ENCODE measurements at regions not wholly inside any gene's neighbourhood (a gene's known extent, or its start where the extent isn't known, plus 50 kb on each side); places are given as distances from the start of the nearest gene placed in this dataset.
A peak's percentile ranks its signal among the peaks of the same experiment; 100 is the strongest.
"Not testable (repeated sequence)": the region's sequence is repeated elsewhere in the genome, so short reads cannot be mapped to it uniquely, and the experiment has no call there.

DNA sequence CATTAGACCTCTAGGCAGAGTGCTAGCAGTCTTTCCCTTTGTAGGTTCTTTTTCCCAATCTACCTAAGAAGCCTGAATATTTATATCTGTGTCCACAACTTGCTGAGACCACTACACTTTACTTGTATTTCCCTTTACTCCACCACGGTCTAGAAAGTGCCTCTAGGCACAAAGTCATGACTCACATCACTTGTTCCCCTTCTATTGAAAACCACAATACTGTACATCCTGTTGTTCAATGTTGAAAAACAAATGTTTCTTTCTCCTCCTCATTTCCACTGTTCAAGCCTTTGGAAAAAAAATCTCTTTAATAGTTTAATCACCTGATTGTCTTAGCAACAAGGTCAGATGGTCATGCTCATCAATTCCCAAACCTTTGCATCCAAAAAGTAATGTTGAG, 326.7 kb downstream of the GUCY2F start:
- DNase-seq = no peak

DNA sequence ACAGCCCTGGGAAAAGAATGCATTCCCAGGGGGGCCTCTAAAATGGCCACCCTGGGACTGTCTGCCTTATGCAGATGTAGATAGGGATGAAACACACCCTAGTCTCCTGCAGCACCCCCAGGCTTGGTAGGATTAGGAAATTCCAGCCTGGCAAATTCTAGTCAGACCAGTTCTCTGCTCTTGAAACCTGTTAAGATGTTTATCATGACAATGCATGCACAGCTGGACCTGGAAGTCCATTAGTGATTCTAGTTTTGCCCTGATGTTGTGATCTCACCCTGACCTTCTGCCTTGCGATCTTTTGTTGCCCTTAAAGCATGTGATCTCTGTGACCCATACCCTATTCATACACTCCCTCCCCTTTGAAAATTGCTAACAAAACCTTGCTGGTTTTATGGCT, 337.7 kb downstream of the GUCY2F start:
- DNase-seq = not testable (repeated sequence)

DNA sequence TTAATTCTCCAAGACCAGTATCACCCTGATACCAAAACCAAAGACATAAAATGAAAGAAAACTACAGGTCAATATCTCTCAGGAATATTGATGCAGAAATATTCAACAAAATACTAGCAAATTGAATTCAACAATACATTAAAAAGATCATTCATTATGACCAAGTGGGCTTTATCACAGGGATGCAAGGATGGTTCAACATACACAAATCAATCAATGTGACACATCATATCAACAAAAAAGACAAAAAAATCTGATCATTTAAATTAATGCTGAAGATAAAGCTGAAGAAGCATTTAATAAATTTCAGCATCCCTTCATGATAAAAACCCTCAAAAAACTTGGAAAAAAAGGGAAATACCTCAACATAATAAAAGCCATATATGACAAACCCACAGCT, 341.4 kb downstream of the GUCY2F start:
- no peak for DNase-seq

DNA sequence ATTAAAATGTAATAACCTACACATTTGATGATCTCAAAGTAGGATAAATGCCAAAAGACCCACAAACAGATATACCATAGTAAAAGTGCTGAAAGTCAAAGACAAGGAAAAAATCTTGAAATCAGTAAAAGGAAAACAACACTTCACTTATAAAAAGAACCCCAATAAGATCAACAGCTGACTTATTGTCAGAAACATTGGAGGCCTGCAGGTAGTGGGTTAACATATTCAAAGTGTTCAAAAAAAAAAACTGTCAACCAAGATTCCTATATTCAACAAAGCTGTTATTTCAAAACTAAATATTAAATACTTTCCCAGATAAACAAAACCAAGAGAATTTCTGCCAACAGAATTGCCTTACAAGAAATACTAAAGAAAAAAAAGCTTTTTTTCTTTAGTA, 347.1 kb downstream of the GUCY2F start:
- no peak for DNase-seq

DNA sequence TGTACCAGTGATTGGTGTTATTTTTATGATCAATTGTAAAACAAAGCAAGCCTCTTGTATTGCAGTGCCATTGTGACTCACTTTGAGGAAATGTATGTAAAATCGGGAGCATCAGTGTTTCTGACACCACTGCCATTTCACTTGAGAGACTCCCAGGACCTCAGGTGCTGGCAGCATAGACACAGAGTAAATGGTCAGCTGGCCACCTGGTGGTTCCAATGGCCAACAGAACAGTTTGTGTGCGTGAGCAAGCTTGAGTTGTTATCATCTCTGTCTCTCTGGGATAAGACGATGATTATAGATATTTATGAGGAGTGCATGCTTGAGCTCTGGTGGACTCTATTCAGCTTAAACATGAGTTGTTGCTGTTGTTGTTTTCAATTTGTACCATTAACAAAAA, 356.6 kb downstream of the GUCY2F start:
- no peak for DNase-seq

DNA sequence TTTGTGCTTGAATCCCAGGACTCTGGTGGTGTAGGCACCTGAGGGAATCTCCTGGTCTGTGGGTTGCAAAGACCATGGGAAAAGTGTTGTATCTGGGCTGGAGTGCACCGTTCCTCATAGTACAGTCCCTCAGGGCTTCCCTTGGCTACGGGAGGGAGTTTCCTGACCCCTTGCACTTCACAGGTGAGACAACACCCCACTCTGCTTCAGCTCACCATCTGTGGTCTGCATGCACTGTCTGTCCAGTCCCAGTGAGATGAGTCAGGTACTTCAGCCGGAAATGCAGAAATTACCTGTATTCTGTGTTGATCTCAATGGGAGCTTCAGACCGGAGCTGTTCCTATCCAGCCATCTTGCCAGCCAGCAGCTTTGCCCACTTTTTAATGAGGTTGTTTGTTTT, 353.0 kb upstream of the IRS4 start:
- DNase-seq = no peak

DNA sequence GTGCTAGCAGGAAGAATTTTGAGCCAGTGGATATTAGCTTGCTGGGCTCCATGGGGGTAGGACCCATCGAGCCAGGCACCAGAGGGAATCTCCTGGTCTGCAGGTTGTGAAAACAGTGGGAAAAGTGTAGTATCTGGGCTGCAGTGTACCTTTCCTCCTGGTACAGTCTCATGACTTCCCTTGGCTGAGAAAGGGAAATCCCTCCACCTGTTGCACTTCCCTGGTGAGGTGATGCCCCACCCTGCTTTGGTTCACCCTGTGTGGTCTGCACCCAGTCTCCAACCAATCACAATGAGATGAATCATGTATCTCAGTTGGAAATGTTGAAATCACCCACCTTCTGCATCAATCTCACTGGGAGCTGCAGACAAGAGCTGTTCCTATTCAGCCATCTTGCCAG, 341.4 kb upstream of the IRS4 start:
- no peak for DNase-seq

DNA sequence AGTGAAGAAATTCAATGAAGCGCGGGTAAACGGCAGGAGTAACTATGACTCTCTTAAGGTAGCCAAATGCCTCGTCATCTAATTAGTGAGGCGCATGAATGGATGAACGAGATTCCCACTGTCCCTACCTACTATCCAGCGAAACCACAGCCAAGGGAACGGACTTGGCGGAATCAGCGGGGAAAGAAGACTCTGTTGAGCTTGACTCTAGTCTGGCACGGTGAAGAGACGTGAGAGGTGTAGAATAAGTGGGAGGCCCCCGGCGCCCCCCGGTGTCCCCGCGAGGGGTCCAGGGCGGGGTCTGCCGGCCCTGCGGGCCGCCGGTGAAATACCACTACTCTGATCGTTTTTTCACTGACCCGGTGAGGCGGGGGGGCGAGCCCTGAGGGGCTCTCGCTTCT, 317.8 kb upstream of the IRS4 start:
- DNase-seq = peak; percentile 17

DNA sequence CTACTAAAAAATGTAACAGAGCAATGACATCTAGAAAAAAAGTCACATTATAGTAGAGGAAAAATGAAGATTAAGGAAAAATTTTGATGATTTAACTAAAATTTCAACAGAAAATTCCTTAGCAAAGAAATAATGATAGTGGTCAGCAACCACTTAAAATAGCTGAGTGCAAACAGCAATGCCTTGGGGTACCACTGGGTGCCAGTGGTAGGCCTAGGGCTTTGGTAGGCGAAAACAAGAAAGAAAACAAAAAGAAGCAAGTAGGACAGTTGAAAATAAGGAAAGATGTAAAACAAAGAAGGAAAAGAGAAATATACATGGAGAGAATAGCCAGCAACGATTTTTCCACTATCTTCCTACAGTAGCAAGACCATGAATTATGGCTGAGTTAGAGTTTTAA, 313.5 kb upstream of the IRS4 start:
- DNase-seq = no peak

DNA sequence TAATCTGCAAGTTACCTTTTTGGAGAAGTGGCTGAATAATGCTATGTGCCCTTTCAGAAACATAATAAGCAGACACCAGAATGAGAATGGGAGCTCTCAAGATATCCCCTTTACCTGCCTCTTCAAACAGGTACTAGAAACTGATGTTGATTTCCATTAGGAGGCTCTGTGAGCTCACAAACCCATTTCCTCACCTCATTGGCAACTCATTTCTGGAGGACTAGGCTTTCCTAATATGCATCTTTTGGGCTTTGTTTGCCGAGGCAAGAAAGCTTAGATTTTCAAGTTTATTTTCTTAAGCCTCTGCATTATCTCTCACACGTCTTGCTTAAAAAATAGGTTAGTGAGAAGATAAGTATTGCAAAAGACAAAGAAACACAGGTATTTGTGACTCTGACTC, 313.1 kb upstream of the IRS4 start:
- DNase-seq = no peak

DNA sequence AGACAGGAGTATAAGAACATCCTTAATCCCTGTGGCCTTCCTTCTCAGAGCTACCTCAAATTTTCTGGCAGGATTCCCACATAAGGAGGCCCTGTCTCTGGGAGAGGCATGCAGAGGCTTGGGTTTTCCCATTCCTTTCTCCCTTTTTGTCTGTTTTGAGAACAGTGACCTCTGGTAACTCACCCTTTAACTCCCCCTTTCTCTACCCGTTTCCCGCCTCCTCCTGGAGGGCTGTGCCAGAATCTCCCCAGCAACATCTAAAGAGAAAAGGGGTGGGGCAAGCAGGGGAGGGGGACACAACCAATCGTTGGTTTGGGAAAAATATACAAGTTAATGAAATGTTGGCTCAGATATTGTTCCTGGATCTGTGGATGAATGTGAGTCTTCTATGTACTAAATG, 303.7 kb upstream of the IRS4 start:
- DNase-seq = no peak

DNA sequence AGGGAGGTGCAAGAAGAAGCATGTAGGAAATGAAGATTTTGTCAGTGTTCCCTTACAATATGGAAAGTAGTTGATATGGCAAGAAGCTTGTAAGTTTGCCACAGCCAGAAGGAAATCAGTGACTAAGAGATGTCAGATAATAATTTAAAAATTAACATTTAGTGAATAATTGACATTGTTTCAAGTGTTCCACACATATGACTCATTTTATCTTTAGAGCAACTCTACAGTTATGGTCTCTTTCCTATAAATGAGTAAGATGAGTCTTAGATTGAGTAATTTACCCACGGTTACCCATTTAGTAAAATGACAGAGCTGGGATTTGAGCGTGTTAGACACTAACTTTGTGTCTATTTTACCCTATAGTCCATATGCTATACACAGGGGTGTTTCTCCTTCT, 300.3 kb upstream of the IRS4 start:
- peak; percentile 16 for DNase-seq

DNA sequence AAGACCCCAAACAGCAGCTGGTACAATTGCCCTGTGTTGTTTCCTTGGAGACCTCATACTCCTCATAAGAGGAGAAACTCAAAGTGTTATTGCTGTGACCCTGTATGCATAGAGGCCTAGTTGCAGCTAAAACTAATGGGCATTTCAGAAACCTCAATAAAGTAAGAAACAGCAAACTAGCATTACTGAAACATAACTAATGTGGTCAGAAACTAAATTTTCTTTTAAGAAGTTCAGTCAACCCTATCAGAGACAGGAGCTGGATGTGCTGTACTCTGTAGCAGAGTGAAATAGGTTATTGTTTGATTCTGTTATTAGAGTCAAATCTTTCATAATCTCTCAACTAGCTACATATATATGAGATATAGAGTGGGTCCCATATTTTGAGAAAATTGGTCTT, 257.5 kb upstream of the IRS4 start:
- no peak for DNase-seq

DNA sequence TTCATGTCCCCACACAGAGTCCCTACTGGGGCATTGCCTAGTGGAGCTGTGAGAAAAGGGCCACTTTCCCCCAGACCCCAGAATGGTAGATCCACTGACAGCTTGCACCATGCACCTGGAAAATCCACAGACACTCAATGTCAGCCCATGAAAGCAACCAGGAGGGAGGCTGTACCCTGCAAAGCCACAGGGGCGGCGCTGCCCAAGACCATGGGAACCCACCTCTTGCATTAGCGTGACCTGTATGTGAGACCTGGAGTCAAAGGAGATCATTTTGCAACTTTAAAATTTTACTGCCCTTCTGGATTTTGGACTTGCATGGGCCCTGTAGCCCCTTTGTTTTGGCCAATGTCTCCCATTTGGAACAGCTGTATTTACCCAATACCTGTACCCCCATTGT, 236.5 kb upstream of the IRS4 start:
- DNase-seq = not testable (repeated sequence)

DNA sequence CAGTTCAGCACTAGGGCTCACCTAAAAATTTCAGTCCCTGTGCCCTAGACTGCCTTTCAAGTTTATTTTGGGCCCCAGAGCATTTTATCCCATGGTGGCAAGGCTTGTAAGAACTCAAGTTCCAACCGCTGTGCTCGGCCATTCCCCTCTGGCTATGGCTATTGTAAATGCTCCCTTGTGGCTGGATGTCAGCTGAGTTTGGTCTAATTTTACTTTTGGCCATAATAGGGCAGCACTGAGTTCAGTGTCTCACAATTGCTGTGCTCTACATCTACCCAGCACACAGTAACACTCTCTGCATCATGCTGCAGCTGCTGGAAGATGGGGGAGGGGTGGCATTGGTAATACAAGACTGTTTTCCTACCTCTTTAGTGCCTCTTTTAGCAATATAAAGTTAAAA, 210.8 kb upstream of the IRS4 start:
- no peak for DNase-seq

DNA sequence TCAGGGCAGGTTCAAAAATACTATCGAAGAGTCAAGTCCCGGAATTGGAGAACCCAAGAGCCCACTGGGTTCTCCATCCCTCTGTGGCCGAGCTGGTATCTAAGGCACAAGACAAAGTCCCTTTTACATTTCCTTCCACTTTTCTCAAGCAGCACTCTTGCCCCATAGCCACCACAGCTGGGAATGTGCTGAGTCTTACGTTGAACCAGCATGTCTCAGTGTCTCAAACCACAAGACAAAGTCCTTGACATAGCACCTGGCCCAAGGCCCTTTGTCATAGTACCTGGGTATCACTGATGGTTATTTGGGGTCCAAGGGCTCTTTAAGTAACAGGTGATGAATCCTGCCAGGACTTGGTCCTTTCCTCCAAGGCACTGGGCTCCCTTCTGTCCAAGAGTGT, 210.2 kb upstream of the IRS4 start:
- no peak for DNase-seq

DNA sequence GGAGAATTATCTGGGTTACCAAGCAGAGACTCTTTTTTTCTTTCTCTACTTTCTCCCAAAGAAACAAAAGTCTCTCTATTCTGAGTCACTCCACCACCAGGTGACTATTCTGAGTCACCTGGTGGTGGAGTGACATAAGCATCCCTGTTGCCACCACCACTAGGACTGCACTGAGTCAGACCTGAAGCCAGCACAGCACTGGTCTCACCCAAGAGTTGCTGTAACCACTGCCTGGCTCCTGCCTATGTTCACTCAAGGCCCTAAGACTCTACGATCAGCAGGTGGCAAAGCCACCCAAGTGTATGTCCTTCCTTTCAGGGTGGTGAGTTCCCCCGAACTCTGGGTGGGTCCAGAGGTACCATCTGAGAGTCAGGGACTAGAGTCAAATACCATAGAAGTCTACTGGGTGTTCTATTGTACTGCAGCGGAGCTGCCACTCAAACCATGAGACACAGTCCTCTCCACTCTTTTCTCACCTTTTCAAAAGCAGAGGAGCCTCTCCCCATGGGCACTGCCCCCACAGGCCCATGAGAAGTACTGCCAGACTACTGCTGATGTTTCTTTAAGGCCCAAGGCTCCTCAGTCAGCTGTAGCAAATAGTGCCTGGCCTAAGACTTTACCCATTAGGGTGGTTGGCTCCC, 209.6 kb upstream of the IRS4 start:
- no peak for DNase-seq

DNA sequence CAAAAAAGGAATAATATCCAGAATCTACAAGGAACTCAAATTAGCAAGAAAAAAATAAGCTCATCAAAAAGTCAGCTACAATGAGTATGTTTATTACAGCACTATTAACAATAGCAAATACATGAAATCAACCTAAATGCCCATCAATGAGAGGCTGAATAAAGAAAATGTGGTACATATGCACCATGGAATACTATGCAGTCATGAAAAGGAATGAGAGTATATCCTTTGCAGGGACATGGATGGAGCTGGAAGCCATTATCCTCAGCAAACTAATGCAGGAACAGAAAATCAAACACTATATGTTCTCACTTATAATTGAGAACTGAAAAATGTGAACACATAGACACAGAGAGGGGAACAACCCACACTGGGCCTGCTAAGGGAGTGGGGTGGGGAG, 178.4 kb upstream of the IRS4 start:
- DNase-seq = no peak

DNA sequence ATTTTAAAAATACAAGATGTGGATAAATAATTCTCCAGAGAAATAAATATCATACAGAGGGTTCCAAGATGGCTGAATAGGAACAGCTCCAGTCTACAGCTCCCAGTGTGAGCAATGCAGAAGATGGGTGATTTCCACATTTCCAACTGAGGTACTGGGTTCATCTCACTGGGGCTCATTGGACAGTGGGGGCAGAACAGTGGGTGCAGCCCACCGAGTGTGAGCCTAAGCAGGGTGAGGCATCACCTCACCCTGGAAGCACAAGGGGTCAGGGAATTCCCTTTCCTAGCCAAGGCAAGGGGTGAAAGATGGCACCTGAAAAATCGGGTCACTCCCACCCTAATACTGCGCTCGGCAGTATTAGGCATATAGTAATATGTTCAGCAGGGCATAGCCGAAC, 167.5 kb upstream of the IRS4 start:
- not testable (repeated sequence) for DNase-seq

DNA sequence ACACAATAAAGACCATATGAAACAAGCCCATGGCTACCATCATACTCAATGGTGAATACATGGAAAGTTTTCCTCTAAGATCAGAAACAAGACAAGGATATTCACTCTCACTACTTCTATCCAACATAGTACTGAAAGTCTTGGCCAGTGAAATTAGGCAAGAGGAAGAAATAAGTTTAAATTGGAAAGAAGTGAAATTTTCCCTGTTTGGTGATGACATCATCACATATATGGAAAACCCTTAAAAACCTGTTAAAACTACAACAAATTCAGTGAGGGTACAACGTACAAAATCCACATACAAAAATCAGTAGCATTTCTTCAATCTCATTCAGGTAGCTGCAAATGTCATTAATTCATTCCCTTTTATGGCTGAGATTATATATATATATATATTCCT, 164.0 kb upstream of the IRS4 start:
- no peak for DNase-seq

DNA sequence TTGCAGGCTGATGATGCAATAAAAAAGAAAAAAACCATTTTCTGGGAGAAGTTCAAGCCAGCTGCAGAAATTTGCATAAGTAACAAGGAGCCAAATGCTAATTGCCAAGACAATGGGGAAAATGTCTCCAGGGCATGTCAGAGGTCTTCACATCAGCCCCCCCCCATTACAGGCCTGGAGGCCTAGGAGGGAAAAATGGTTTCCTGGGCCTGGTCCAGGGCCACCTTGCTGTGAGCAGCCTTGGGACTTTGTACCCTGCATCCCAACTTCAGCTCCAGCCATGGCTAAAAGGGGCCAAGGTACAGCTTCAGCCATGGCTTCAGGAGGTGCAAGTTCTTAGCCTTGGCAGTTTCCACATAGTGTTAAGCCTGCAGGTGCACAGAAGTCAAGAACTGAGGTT, 160.0 kb upstream of the IRS4 start:
- not testable (repeated sequence) for DNase-seq

DNA sequence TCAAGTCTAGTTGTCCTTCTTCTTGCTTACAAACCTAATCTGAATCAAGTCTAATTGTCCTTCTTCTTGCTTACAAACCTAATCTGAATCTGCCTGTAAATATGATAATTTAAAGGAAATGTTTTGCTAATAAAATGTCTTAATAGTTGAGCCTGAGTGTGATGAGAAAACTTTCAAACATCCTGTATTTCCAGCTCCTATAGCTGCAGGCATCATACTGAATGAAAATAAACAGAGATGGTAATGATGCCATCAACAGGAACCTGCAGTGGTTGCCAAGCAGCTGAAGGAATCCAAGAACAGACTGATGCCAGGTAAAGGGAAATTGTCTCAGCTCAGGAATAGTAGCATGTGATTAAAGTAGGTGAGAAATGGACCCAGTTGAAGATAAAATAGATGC, 156.1 kb upstream of the IRS4 start:
- DNase-seq = no peak

DNA sequence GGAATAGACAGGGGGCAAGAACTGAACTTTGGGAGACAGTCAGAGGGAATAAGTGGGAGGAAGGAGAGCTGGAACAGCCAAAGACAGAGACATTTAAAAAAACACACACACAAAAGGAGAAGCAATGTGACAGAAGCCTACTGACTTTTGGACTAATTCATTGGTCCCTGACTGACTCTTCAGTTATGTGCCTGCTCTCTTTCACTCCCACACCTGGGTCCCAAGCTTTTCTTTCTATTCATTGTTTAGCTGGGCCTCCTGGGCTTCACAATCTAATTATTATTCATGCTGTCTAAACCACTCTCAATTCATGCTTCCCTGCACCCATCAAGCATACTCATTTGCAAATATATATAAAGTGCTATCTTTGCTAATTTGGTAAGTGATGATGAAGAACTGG, 139.2 kb upstream of the IRS4 start:
- no peak for DNase-seq

DNA sequence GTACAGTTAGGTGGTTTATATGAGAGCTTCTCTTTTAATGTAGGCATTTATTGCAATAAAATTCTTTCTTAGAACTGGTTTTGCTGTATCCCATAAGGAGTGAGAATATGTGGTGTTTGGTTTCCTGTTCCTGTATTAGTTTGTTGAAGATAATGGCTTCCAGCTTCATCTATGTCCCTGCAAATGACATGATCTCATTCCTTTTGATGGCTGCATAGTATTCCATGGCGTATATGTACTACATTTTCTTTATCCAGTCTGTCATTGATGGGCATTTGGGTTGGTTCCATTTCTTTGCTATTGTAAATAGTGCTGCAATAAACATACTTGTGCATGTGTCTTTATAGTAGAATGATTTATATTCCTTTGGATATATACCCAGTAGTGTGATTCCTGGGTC, 106.7 kb upstream of the IRS4 start:
- DNase-seq = not testable (repeated sequence)

DNA sequence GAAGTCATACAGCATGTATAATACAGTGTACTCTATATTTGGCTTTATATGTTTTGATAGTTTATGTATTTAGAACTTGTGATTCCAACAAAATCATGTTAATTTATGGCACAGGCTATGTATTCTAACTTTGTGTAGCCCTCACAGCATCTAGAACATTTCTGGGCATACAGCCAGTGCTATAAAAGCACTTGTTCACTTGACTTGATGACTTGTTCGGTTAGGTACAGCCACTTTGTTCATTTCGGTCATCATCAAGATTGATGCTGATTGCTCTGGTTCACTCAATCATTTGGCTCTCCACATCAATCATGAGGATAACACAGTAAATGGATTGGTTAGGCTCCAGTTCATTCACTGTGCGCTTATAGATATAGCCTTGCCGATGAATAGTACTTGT, 97.6 kb upstream of the IRS4 start:
- DNase-seq = no peak

DNA sequence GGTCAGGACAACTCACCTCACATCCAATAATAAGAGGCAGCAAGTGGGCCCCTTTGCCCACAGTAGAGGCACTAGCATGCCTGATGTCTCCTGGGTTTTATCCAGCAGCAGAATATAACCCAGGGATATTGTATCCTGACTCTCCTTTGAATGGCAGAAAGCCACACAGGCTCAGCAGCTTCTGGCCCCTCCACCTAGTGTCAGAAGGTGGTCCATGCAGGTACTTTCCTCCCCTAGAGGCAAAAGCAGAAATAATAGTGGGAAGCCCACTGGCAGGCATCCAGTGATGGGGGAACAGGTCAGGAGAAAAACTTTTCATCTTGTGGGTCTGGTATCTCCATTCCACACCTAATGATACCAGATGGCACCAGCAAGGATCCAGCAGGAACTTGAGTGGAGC, 75.5 kb upstream of the IRS4 start:
- no peak for DNase-seq
